Liver (tissue), 8 donors: ENCODE measurements at regions not wholly inside any gene's neighbourhood (a gene's known extent, or its start where the extent isn't known, plus 50 kb on each side); places are given as distances from the start of the nearest gene placed in this dataset.

ENCODE experiments used
- DNase-seq: peaks from one replicate; pipeline ENCODE4 v3.0.0-alpha.2; 2017; ENCODE audit warnings: low spot score
- H3K27ac ChIP-seq, 2 donors: one replicate each; pipeline ENCODE4 v1.7.0; 2013; ENCODE audit warnings: inconsistent platforms in 2 of 2, low read length in 2 of 2, control low read depth in 1 of 2, low read depth in 1 of 2, mild to moderate bottlenecking in 1 of 2
- H3K27me3 ChIP-seq, 4 donors: one replicate each; pipeline versions ENCODE4 v1.6.1 to v1.7.0; 2013; ENCODE audit warnings: low read length in 3 of 4, inconsistent platforms in 1 of 4, mild to moderate bottlenecking in 1 of 4, moderate library complexity in 1 of 4; ENCODE audit not compliant: control insufficient read depth in 4 of 4, insufficient read depth in 4 of 4
- H3K36me3 ChIP-seq, 4 donors: one replicate each; pipeline versions ENCODE4 v1.6.1 to v1.7.0; 2013; ENCODE audit warnings: low read length in 3 of 4, mild to moderate bottlenecking in 3 of 4, low read depth in 1 of 4, moderate library complexity in 1 of 4; ENCODE audit not compliant: control insufficient read depth in 4 of 4, insufficient read depth in 3 of 4
- H3K4me1 ChIP-seq, 4 donors: one replicate each; pipeline versions ENCODE4 v1.6.1 to v1.7.0; 2013; ENCODE audit warnings: low read length in 3 of 4, mild to moderate bottlenecking in 3 of 4, moderate library complexity in 1 of 4; ENCODE audit not compliant: control insufficient read depth in 4 of 4, insufficient read depth in 4 of 4
- H3K4me3 ChIP-seq, 3 donors: one replicate each; pipeline versions ENCODE4 v1.6.1 to v1.7.0; 2013; ENCODE audit warnings: low read length in 3 of 3, control low read depth in 1 of 3, low read depth in 1 of 3, mild to moderate bottlenecking in 1 of 3
- H3K9ac ChIP-seq, 2 donors: one replicate each; pipeline ENCODE4 v1.7.0; 2013; ENCODE audit warnings: low read length in 2 of 2, mild to moderate bottlenecking in 2 of 2, moderate library complexity in 2 of 2, control low read depth in 1 of 2, low read depth in 1 of 2
- H3K9me3 ChIP-seq, 4 donors: one replicate each; pipeline versions ENCODE4 v1.6.1 to v1.7.0; 2013; ENCODE audit warnings: low read length in 3 of 4; ENCODE audit not compliant: control insufficient read depth in 4 of 4
- CTCF ChIP-seq: fragments of 150-350 bp; IDR thresholded peaks from 2 replicates; pipeline ENCODE4 v1.5.1; 2017; ENCODE audit warnings: improper control_type of control experiment, low read depth, low read length; ENCODE audit not compliant: missing input control
- EGR1 ChIP-seq, 2 donors: IDR thresholded peaks; 2 replicates each; pipeline ENCODE4 v1.6.1; 2016 to 2018; ENCODE audit warnings: antibody characterized with exemption in 2 of 2, low read depth in 2 of 2
- FOXA1 ChIP-seq: IDR thresholded peaks from 2 replicates; pipeline ENCODE4 v1.6.1; 2016; ENCODE audit warnings: antibody characterized with exemption
- FOXA2 ChIP-seq: IDR thresholded peaks from 2 replicates; pipeline ENCODE4 v1.6.1; 2016; ENCODE audit warnings: antibody characterized with exemption
- GABPA ChIP-seq, 2 donors: IDR thresholded peaks in 1 of 2; conservative IDR thresholded peaks in 1 of 2; 2 replicates each; pipeline ENCODE4 v1.6.1; 2016; ENCODE audit warnings: antibody characterized with exemption in 2 of 2, mild to moderate bottlenecking in 1 of 2, moderate library complexity in 1 of 2
- HNF4G ChIP-seq: IDR thresholded peaks from 2 replicates; pipeline ENCODE4 v1.6.1; 2016; ENCODE audit warnings: antibody characterized with exemption
- JUND ChIP-seq, 2 donors: IDR thresholded peaks; 2 replicates each; pipeline ENCODE4 v1.6.1; 2016; ENCODE audit warnings: antibody characterized with exemption in 2 of 2
- NR2F2 ChIP-seq: IDR thresholded peaks from 2 replicates; pipeline ENCODE4 v1.6.1; 2016; ENCODE audit warnings: antibody characterized with exemption
- RAD21 ChIP-seq, 2 donors: IDR thresholded peaks; 2 replicates each; pipeline ENCODE4 v1.6.1; 2016; ENCODE audit warnings: antibody characterized with exemption in 2 of 2, mild to moderate bottlenecking in 2 of 2
- REST ChIP-seq: IDR thresholded peaks from 2 replicates; pipeline ENCODE4 v1.6.1; 2016; ENCODE audit warnings: antibody characterized with exemption, mild to moderate bottlenecking
- RXRA ChIP-seq, 2 donors: IDR thresholded peaks; 2 replicates each; pipeline ENCODE4 v1.6.1; 2017 to 2018; ENCODE audit warnings: antibody characterized with exemption in 2 of 2, mild to moderate bottlenecking in 1 of 2
- SP1 ChIP-seq: IDR thresholded peaks from 2 replicates; pipeline ENCODE4 v1.6.1; 2018; ENCODE audit warnings: antibody characterized with exemption, mild to moderate bottlenecking
- YY1 ChIP-seq: IDR thresholded peaks from 2 replicates; pipeline ENCODE4 v1.6.1; 2016; ENCODE audit warnings: antibody characterized with exemption, mild to moderate bottlenecking
- ZBTB33 ChIP-seq: IDR thresholded peaks from 2 replicates; pipeline ENCODE4 v1.6.1; 2016; ENCODE audit warnings: antibody characterized with exemption
- WGBS: extraction: QIAGEN DNeasy Blood & Tissue Kit; methylation state at CpG from one replicate; pipeline ENCODE4 v1.1.7; 2013; 5-methylcytosine and 5-hydroxymethylcytosine counted together
- donor health status: healthy.
- donor health status: healthy.
- donor health status: healthy.
- donor health status: healthy.
- donor health status: healthy.

- no peak overlapping the region for H3K4me3 ChIP-seq
- no peaks in the 10 kb centered on the region for H3K27me3 ChIP-seq
- no peak for DNase-seq
- no peaks in the 10 kb centered on the region for H3K36me3 ChIP-seq
- no peaks in the 10 kb centered on the region for H3K9me3 ChIP-seq
- H3K9ac ChIP-seq: no peak overlapping the region
- TF ChIP-seq NR2F2 (no peak), CTCF (no peak), FOXA1 (no peak), FOXA2 (no peak), JUND (IDR thresholded peaks at IDR 0.05) (no peak), RAD21 (IDR thresholded peaks at IDR 0.05) (no peak), YY1 (no peak), EGR1 (IDR thresholded peaks at IDR 0.05; ENCODE audit: low read depth in 2 of 2) (no peak), REST (no peak), GABPA (IDR thresholded peaks at IDR 0.05 in 1 of 2, conservative IDR thresholded peaks at IDR 0.05 in 1 of 2) (no peak), RXRA (IDR thresholded peaks at IDR 0.05) (no peak), HNF4G (no peak)
- no peak overlapping the region for H3K27ac ChIP-seq
- WGBS: 88% methylated on average over 3 of the region's 3 CpGs
- H3K4me1 ChIP-seq: no peaks in the 10 kb centered on the region
These were observed 351.1 kb upstream of the PLXNA2 start for GRCh38 chr1:208595236-208595635.

- Histone ChIP-seq H3K4me3 (no peak overlapping the region), H3K36me3 (no peaks in the 10 kb centered on the region), H3K27ac (no peak overlapping the region), H3K27me3 (no peaks in the 10 kb centered on the region), H3K4me1 (no peaks in the 10 kb centered on the region), H3K9me3 (no peaks in the 10 kb centered on the region), H3K9ac (no peak overlapping the region)
- no peak for DNase-seq
- WGBS: 80% methylated on average over 4 of the region's 4 CpGs
- TF ChIP-seq FOXA2 (no peak), FOXA1 (no peak), YY1 (no peak), HNF4G (no peak), RAD21 (IDR thresholded peaks at IDR 0.05) (no peak), SP1 (no peak), NR2F2 (peak; percentile 30), JUND (IDR thresholded peaks at IDR 0.05) (peak in 1 of 2 donors; percentile 8), CTCF (no peak), ZBTB33 (no peak), EGR1 (IDR thresholded peaks at IDR 0.05; ENCODE audit: low read depth in 2 of 2) (no peak), RXRA (IDR thresholded peaks at IDR 0.05) (no peak), REST (no peak)
These were observed 351.6 kb upstream of the PLXNA2 start for GRCh38 chr1:208595745-208596144.
